ENCODE measurements at regions not wholly inside any gene's neighbourhood (a gene's known extent, or its start where the extent isn't known, plus 50 kb on each side); places are given as distances from the start of the nearest gene placed in this dataset.

GRCh38 chr3:68090571-68090970 lies 436.2 kb upstream of the SUCLG2 start:
- 6 to 14% (median 13%) methylated on average over 1 of the region's 1 CpG for WGBS, 3 donors
- Histone ChIP-seq H3K4me3 (no peak overlapping the region), H3K27ac (no peak overlapping the region), H3K9me3 (no peaks in the 10 kb centered on the region), H3K36me3 (no peaks in the 10 kb centered on the region), H3K27me3 (no peaks in the 10 kb centered on the region), H3K4me1 (ENCODE audit: insufficient read depth) (no peaks in the 10 kb centered on the region)
- TF ChIP-seq, protein P1, sequence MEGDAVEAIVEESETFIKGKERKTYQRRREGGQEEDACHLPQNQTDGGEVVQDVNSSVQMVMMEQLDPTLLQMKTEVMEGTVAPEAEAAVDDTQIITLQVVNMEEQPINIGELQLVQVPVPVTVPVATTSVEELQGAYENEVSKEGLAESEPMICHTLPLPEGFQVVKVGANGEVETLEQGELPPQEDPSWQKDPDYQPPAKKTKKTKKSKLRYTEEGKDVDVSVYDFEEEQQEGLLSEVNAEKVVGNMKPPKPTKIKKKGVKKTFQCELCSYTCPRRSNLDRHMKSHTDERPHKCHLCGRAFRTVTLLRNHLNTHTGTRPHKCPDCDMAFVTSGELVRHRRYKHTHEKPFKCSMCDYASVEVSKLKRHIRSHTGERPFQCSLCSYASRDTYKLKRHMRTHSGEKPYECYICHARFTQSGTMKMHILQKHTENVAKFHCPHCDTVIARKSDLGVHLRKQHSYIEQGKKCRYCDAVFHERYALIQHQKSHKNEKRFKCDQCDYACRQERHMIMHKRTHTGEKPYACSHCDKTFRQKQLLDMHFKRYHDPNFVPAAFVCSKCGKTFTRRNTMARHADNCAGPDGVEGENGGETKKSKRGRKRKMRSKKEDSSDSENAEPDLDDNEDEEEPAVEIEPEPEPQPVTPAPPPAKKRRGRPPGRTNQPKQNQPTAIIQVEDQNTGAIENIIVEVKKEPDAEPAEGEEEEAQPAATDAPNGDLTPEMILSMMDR (IDR thresholded peaks at IDR 0.05): no peak
- TF ChIP-seq POLR2A (IDR thresholded peaks at IDR 0.05) (no peak), EP300 (IDR thresholded peaks at IDR 0.05) (no peak)
- intact Hi-C loops (cut with DNase I): no loop called here
- DNase-seq: no peak

DNA sequence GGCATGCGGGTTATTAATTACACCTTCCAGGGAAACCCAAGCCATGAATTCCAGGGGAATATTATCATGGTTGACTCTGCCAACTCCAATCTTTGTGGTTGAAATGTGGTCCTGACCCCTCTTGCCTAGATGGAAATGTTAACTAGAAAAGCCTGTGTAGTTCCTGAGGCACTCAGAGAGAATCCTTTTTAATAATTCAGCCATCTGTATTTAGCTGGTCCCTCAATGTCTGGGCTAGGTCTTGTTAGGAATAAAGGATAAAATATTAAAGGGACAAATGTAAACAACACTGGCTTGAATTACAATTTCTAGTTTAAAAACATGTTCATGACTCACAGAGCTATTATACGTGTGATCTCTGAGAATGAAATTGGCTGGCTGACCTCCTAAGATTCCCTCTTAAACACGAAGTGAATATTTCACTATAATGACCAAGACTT lies 435.2 kb upstream of the SUCLG2 start:
- intact Hi-C loops (cut with DNase I): no loop called here
- Histone ChIP-seq H3K36me3 (no peaks in the 10 kb centered on the region), H3K9me3 (no peaks in the 10 kb centered on the region), H3K27me3 (no peaks in the 10 kb centered on the region), H3K4me1 (ENCODE audit: insufficient read depth) (no peaks in the 10 kb centered on the region), H3K4me3 (no peak overlapping the region), H3K27ac (no peak overlapping the region)
- TF ChIP-seq POLR2A (IDR thresholded peaks at IDR 0.05): no peak
- TF ChIP-seq EP300 (IDR thresholded peaks at IDR 0.05): no peak
- TF ChIP-seq, protein P1 (IDR thresholded peaks at IDR 0.05): no peak
- no peak for DNase-seq
- WGBS, 3 donors: 6 to 18% (median 14%) methylated on average over 3 of the region's 3 CpGs

DNA sequence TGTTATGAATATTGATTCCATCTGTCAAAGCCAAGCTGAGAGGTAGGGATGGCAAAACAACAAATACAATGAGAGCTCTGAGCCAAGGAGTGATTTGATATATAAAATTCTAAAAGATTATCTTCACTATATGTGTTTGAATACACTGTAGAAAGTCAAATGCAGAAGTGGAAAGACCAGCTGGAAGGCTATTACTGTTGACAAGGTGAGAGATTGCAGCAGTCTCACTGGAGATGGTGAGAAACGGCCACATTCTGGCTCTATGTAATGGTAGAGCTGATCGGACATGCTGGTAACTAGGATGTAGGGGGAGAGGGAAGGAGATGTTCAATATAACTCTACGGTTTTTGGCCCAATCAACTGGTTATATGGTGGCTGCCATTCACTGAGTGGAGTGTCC lies 434.2 kb upstream of the SUCLG2 start:
- Histone ChIP-seq H3K4me1 (ENCODE audit: insufficient read depth) (no peaks in the 10 kb centered on the region), H3K27me3 (no peaks in the 10 kb centered on the region), H3K9me3 (no peaks in the 10 kb centered on the region), H3K27ac (no peak overlapping the region), H3K36me3 (no peaks in the 10 kb centered on the region), H3K4me3 (no peak overlapping the region)
- TF ChIP-seq POLR2A (IDR thresholded peaks at IDR 0.05): no peak
- TF ChIP-seq EP300 (IDR thresholded peaks at IDR 0.05): no peak
- intact Hi-C loops (cut with DNase I): no loop called here
- DNase-seq: no peak
- WGBS, 3 donors: 67 to 77% (median 73%) methylated on average over 3 of the region's 3 CpGs

DNA sequence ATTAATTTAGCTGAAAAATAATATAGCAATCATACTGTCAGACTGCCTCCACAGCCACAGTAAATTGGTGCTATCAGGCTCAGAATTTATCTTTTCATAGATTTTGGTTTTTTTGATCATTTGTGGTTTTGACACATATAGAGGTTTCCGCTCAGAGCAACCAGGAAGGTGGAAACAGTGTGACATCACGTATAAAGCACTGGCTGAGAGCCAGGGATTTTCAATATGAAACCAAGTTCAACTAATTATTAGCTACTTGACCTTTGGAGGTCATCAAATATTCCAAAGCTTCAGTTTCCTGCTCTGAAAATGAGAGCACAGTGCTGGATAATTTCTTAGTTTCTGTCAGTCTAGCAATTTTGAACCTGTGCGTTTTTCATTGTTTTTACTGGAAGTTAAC lies 433.8 kb upstream of the SUCLG2 start:
- Histone ChIP-seq H3K4me3 (no peak overlapping the region), H3K9me3 (no peaks in the 10 kb centered on the region), H3K27me3 (no peaks in the 10 kb centered on the region), H3K27ac (no peak overlapping the region), H3K4me1 (ENCODE audit: insufficient read depth) (no peaks in the 10 kb centered on the region), H3K36me3 (no peaks in the 10 kb centered on the region)
- no peak for DNase-seq
- TF ChIP-seq, protein P1 (IDR thresholded peaks at IDR 0.05): no peak
- TF ChIP-seq EP300 (IDR thresholded peaks at IDR 0.05) (no peak), POLR2A (IDR thresholded peaks at IDR 0.05) (no peak)
- intact Hi-C loops (cut with DNase I): no loop called here
- WGBS, 3 donors: 45 to 51% (median 50%) methylated on average over 3 of the region's 3 CpGs

DNA sequence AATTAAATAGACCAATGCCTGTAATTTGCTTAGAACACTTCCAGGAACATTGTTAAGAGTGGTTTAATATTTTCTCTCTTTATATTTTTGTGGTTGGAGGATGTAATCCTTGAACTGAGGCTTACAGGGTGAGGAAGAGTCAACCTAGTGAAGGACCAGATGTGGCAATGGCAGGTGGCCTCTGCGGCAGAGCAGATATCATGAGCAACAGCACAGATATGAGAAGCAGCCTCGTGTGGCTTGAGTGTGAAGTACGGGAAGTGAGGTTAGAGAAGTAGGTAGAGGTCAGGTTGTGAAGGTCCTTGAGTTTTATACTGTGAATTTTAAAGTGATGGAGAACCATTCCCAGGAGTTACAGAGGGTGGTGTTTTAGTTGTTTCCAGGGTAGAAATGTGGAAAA lies 417.6 kb upstream of the SUCLG2 start:
- Histone ChIP-seq H3K27ac (no peak overlapping the region), H3K4me1 (ENCODE audit: insufficient read depth) (no peaks in the 10 kb centered on the region), H3K36me3 (no peaks in the 10 kb centered on the region), H3K9me3 (peaks cover 0 to 5% of the 10 kb centered on the region in 2 donors), H3K4me3 (no peak overlapping the region), H3K27me3 (no peaks in the 10 kb centered on the region)
- TF ChIP-seq EP300 (IDR thresholded peaks at IDR 0.05): no peak
- TF ChIP-seq POLR2A (IDR thresholded peaks at IDR 0.05): no peak
- TF ChIP-seq, protein P1 (IDR thresholded peaks at IDR 0.05): no peak
- WGBS, 3 donors: 55 to 74% (median 56%) methylated on average over 3 of the region's 3 CpGs
- DNase-seq: no peak
- intact Hi-C loops (cut with DNase I): no loop called here

Data from ovary (tissue), 7 donors.